Activated CD8-positive, alpha-beta T cell treated with anti-CD3 and anti-CD28 coated beads, Interleukin-2, amount 10 ng/mL, durations not matched to agents 7 days and 5 days (primary cell): ENCODE measurements at regions not wholly inside any gene's neighbourhood (a gene's known extent, or its start where the extent isn't known, plus 50 kb on each side); places are given as distances from the start of the nearest gene placed in this dataset.

Experiments
- ATAC-seq: fragments of 150-1000 bp; cut with Tn5 transposase; one replicate; pipeline ENCODE4 v1.10.0; 2021; ENCODE audit warnings: moderate library complexity
- CTCF ChIA-PET: fragments of 350-600 bp; sonication (Branson Sonifier 250); formaldehyde crosslinking; loops from one replicate; lab custom pipeline; 2021; ENCODE audit warnings: antibody characterized with exemption; lab: Charles Lee
- POLR2A ChIA-PET: fragments of 350-600 bp; sonication (Branson Sonifier 250); formaldehyde crosslinking; loops from one replicate; lab custom pipeline; 2021; ENCODE audit warnings: antibody characterized with exemption; lab: Charles Lee
- DNase-seq: peaks from one replicate; pipeline ENCODE4 v3.0.0-alpha.2; 2020
- H3K27ac Mint-ChIP-seq: one replicate; pipeline ENCODE4 v1.8.0; 2021; ENCODE audit warnings: mild to moderate bottlenecking, mixed read lengths
- H3K27me3 Mint-ChIP-seq: one replicate; pipeline ENCODE4 v1.8.0; 2021; ENCODE audit warnings: low read depth, mixed read lengths
- H3K36me3 Mint-ChIP-seq: one replicate; pipeline ENCODE4 v1.8.0; 2021; ENCODE audit warnings: low read depth, mixed read lengths
- H3K4me1 Mint-ChIP-seq: one replicate; pipeline ENCODE4 v1.8.0; 2021; ENCODE audit warnings: low read depth, mixed read lengths
- H3K4me3 Mint-ChIP-seq: one replicate; pipeline ENCODE4 v1.8.0; 2021; ENCODE audit warnings: mild to moderate bottlenecking, mixed read lengths
- H3K9me3 Mint-ChIP-seq: one replicate; pipeline ENCODE4 v1.8.0; 2022; ENCODE audit warnings: mixed read lengths; ENCODE audit not compliant: insufficient read depth

DNA sequence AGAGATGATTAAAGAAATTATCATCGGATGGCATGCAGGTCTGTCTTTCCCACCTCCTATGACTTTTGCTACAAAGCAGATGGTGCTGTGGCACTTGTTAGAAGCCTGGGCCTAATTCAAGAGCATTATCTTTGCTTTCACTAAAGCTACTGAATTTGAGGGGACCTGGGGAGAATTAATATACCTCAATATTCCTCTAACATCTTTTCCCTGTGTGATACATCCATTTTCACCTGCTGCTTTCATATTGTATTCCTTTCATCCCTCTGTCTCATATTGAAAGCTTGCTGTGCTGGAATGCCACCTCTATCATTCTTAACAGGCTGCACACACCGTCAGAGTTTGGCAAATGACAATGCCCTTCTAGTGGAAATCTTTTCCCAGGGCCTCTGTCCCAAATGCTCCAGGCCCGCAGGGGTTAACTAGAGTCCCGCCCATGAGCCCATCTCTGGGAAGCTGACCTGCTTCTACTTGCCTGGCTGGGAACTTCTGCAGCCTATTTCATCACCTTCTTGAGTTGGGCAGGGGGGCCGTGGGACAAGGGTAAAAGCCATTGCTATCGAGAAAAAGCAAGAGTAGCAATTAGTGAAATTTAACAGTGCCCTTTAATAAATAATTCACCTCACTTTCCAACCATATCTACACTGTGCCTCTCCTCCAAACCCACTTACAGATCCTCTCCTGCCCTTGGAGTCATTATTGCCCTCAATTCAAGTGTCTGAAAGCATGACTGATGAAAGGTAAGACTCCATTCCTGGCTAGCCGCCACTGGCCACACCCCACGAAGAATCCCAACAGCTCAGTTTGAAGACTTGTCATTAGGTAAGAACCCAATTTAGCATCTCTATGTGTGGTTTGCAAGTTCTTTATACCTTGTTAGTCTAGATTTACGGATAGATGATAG, 126.7 kb upstream of the BTG1 start:
- no peaks in the 10 kb centered on the region for H3K36me3 Mint-ChIP-seq

DNA sequence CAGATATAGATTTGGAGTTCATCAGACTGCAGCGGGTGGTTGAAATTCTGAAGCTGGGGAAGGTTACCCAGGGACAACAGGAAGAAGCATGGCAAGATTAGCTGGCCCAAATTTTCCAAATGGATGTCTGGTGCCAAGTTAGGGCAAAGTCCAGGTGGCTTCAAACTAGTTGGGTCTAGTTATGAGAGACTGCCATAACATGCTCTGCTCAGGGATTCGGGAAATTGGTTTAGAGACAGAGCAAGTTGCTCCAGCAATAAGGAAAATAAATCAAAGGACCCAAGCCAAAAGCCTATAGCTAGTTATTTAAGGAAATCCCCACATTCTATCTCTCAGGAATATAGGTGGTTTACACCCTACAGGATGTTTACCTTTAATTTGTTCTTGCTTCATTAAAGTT, 125.7 kb upstream of the BTG1 start:
- DNase-seq (no peak), ATAC-seq (no peak)
- no peaks in the 10 kb centered on the region for H3K4me1 Mint-ChIP-seq
- no peaks in the 10 kb centered on the region for H3K9me3 Mint-ChIP-seq
- H3K36me3 Mint-ChIP-seq: no peaks in the 10 kb centered on the region
- H3K4me3 Mint-ChIP-seq: no peak overlapping the region
- ChIA-PET CTCF (interaction anchor here (0.9 to 1.1 kb wide), 2 partner anchors 38 to 890 kb away, joined by 3 to 4 read pairs; no protein-coding TSS in a partner anchor), POLR2A (interaction anchor here (0.6 kb wide), 1 partner anchor 134 kb away, joined by 3 read pairs; no protein-coding TSS in a partner anchor)
- H3K27ac Mint-ChIP-seq: no peak overlapping the region
- no peaks in the 10 kb centered on the region for H3K27me3 Mint-ChIP-seq

More for the DNA sequence above, 126.7 kb upstream of the BTG1 start:
- Mint-ChIP-seq H3K4me3 (no peak overlapping the region), H3K9me3 (no peaks in the 10 kb centered on the region), H3K4me1 (no peaks in the 10 kb centered on the region), H3K27ac (no peak overlapping the region), H3K27me3 (no peaks in the 10 kb centered on the region)
- CTCF ChIA-PET: interaction anchor here (0.9 kb wide), 1 partner anchor 39 kb away, joined by 4 read pairs; no protein-coding TSS in a partner anchor
- POLR2A ChIA-PET: no interaction called here
- DNase-seq (no peak), ATAC-seq (no peak)

DNA sequence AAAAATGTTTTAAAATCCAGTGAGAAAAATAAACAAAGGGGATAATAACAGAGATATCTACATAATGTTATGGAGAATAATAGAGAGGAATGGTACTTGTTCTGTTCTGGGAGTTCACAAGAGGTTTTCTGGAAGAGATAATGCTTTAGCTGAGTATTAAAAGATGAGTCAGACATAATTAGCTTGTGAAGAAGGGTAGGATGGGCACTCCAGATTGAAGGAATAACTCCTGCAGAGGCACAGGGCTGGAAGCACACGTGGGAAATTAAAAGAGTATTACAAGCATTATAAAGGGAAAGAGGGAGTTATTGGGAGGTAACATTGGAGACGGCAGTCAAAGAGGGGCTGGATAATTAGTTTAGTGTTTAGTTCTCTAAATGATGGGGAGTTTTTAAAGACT, 124.9 kb upstream of the BTG1 start:
- POLR2A ChIA-PET: interaction anchor here (0.6 kb wide), 1 partner anchor 693 kb away, joined by 4 read pairs; no protein-coding TSS in a partner anchor
- Mint-ChIP-seq H3K36me3 (no peaks in the 10 kb centered on the region), H3K27ac (no peak overlapping the region), H3K4me1 (no peaks in the 10 kb centered on the region), H3K4me3 (no peak overlapping the region), H3K9me3 (no peaks in the 10 kb centered on the region), H3K27me3 (no peaks in the 10 kb centered on the region)
- DNase-seq (no peak), ATAC-seq (no peak)
- CTCF ChIA-PET: interaction anchor here (1.1 kb wide), 1 partner anchor 889 kb away, joined by 3 read pairs; no protein-coding TSS in a partner anchor

DNA sequence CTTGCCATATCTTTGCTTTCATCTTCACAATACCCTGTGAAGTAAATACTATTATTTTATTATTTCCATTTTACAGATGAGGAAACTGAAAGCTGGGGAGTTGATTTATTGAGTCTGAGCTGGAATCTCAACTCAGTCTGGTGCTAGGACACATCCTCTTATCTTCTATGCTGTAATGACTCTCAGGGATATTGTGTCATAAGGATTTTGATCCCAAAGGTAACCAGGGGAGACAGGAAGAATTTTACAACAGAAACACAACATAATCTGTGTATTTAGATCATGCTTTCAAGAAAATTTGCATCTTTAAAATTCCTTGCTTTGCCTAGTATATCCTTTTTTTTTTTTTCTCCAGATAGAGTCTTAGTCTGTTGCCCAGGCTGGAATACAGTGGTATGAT, 123.3 kb upstream of the BTG1 start:
- ATAC-seq (no peak), DNase-seq (no peak)
- ChIA-PET CTCF (no interaction called here), POLR2A (no interaction called here)
- H3K4me3 Mint-ChIP-seq: no peak overlapping the region
- H3K27ac Mint-ChIP-seq: no peak overlapping the region
- H3K27me3 Mint-ChIP-seq: no peaks in the 10 kb centered on the region
- no peaks in the 10 kb centered on the region for H3K9me3 Mint-ChIP-seq
- no peaks in the 10 kb centered on the region for H3K4me1 Mint-ChIP-seq
- no peaks in the 10 kb centered on the region for H3K36me3 Mint-ChIP-seq

DNA sequence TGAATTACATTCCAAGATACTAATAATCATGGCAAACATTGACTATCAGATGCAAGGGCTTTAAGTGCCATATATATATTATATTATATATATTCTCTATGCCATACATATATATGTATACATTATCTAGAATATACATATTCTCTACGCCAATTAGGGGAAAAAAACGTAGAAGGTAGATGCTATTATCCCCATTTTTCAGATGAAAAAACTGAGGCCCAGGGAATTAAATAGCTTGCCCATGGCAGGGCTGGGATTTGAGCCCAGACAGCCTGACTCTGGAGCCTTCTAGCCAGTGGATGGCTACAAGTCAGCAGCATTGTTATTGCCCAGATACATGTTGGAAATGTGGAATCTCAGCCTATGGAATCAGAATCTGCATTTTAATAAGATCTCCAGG, 116.0 kb upstream of the BTG1 start:
- ChIA-PET CTCF (no interaction called here), POLR2A (interaction anchor here (0.6 kb wide), 1 partner anchor 515 kb away, joined by 4 read pairs; no protein-coding TSS in a partner anchor)
- Mint-ChIP-seq H3K27ac (no peak overlapping the region), H3K27me3 (no peaks in the 10 kb centered on the region), H3K36me3 (peaks cover 3% of the 10 kb centered on the region), H3K4me3 (no peak overlapping the region), H3K9me3 (peaks cover 4% of the 10 kb centered on the region), H3K4me1 (peaks cover 7% of the 10 kb centered on the region)
- ATAC-seq: no peak
- DNase-seq: no peak

DNA sequence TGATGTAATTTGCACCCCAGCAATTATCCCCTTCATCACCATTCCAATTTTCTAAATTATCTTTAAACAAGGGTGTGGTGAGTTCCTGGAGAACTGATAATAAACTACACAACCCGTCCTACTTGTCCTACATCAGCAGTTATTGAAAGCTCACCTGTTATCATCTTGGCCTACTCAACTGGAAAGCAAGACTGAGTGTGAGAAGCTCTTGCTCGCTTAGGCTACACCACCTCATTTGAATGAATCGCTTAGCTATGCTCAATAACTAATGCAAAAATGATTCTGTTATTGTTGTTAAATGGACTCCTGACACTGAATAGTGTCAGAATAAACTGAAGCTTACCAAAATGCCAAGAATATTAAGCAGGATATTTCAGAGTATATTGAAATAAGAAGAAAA, 115.4 kb upstream of the BTG1 start:
- Mint-ChIP-seq H3K27me3 (no peaks in the 10 kb centered on the region), H3K27ac (no peak overlapping the region), H3K9me3 (peaks cover 4% of the 10 kb centered on the region), H3K4me1 (peaks cover 7% of the 10 kb centered on the region), H3K4me3 (no peak overlapping the region), H3K36me3 (peaks cover 3% of the 10 kb centered on the region)
- POLR2A ChIA-PET: no interaction called here
- CTCF ChIA-PET: no interaction called here
- DNase-seq (no peak), ATAC-seq (no peak)

DNA sequence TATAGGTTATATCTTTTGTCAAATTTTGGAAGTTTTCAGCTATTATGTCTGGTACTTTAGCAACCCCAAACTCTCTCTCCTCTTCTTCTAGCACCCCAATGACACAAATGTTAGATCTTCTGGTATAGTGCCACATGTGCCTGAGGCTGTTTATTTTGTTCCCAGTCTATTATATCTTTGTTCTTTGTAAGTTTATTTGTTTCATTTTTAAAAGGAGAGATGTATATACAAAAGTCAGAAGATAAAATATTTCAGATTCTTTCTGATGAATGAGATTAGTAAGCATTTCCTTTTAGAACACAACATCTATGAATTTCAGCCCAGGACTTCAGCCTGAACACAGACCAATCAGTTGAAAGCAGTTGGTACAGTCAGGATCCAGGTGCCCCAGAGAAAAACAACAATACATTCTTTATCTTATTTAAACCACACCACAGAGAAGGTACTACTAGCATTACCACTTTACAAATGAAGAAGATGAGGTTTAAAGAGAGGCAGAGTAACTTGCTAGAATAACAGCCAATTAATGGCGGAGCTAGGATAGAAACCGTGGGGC, 114.1 kb upstream of the BTG1 start:
- peaks cover 4% of the 10 kb centered on the region for H3K9me3 Mint-ChIP-seq
- ATAC-seq: no peak

DNA sequence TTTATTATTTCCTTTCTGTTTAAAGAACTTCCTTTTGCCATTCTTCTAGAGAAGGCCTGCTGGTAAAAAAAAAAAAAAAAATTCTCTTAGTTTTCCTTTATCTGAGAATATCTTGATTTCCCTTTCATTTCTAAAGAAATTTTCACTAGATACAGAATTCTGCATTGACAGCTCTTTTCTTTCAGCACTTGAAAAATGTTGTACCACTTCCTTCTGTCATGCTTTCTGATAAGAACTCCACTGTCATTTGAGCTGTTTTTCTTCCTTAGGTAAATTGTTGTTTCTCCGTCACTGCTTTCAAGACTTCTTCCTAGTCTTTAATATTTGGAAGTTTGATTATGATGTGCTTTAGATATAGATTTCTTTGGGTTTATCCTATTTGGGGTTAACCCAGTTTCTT, 113.6 kb upstream of the BTG1 start:
- Mint-ChIP-seq H3K36me3 (peaks cover 4% of the 10 kb centered on the region), H3K27ac (no peak overlapping the region), H3K9me3 (peaks cover 4% of the 10 kb centered on the region), H3K27me3 (no peaks in the 10 kb centered on the region), H3K4me1 (peaks cover 7% of the 10 kb centered on the region), H3K4me3 (no peak overlapping the region)
- ATAC-seq (no peak), DNase-seq (no peak)
- ChIA-PET POLR2A (no interaction called here), CTCF (interaction anchor here (0.9 kb wide), 1 partner anchor 149 kb away, joined by 3 read pairs; no protein-coding TSS in a partner anchor)

More for the DNA sequence above, 114.1 kb upstream of the BTG1 start:
- peaks cover 7% of the 10 kb centered on the region for H3K4me1 Mint-ChIP-seq
- peaks cover 3% of the 10 kb centered on the region for H3K36me3 Mint-ChIP-seq
- H3K27me3 Mint-ChIP-seq: no peaks in the 10 kb centered on the region
- no peak overlapping the region for H3K4me3 Mint-ChIP-seq
- DNase-seq: no peak
- POLR2A ChIA-PET: no interaction called here
- no peak overlapping the region for H3K27ac Mint-ChIP-seq
- CTCF ChIA-PET: interaction anchor here (0.8 to 0.9 kb wide), 2 partner anchors 17 to 148 kb away, joined by 3 read pairs; no protein-coding TSS in a partner anchor

DNA sequence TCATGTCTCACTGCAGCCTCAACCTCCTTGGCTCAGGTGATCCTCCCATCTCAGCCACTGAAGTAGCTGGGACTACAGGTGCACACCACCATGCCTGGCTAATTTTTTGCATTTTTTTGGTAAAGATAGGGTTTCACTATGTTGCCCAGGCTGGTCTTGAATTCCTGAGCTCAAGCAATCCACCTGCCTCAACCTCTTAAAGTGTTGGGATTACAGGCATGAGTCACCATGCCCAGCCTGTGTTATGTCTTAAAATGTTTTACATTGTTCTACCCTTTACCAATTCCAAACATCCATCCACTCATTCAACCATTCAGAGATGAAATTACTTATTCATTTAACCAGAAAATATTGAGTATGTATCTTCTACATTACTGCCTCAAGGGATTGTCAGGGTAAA, 111.6 kb upstream of the BTG1 start:
- no peak for ATAC-seq
- no peak overlapping the region for H3K4me3 Mint-ChIP-seq
- CTCF ChIA-PET: interaction anchor here (2.1 kb wide), 1 partner anchor 13 kb away, joined by 7 read pairs; no protein-coding TSS in a partner anchor
- H3K27ac Mint-ChIP-seq: no peak overlapping the region
- H3K9me3 Mint-ChIP-seq: peaks cover 4% of the 10 kb centered on the region
- no peaks in the 10 kb centered on the region for H3K27me3 Mint-ChIP-seq
- H3K36me3 Mint-ChIP-seq: peaks cover 4% of the 10 kb centered on the region
- no peak for DNase-seq
- H3K4me1 Mint-ChIP-seq: peaks cover 7% of the 10 kb centered on the region
- POLR2A ChIA-PET: no interaction called here

DNA sequence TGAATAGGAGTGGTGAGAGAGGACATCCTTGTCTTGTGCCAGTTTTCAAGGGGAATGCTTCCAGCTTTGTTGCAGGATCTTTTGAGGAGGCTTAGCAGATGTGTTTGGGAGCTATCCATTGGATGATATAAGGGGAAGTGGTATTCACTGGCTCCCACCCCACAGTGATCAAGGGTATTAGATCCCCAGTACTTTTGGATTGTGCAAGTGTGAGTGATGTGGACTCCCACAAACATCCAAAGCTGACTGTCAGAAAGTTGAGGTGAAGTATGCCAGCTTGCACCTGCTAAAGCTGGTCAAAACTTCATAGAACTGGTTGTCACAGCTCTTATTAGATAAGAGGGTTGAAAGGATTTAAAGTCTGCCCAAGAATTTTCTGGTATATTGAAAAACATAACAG, 110.1 kb upstream of the BTG1 start:
- H3K4me3 Mint-ChIP-seq: no peak overlapping the region
- H3K4me1 Mint-ChIP-seq: peaks cover 7% of the 10 kb centered on the region
- H3K27ac Mint-ChIP-seq: no peak overlapping the region
- CTCF ChIA-PET: interaction anchor here (2.1 kb wide), 1 partner anchor 11 kb away, joined by 7 read pairs; no protein-coding TSS in a partner anchor
- peaks cover 4% of the 10 kb centered on the region for H3K9me3 Mint-ChIP-seq
- POLR2A ChIA-PET: interaction anchor here (0.8 kb wide), 1 partner anchor 48 kb away, joined by 3 read pairs; no protein-coding TSS in a partner anchor
- ATAC-seq (no peak), DNase-seq (no peak)
- no peaks in the 10 kb centered on the region for H3K27me3 Mint-ChIP-seq
- peaks cover 4% of the 10 kb centered on the region for H3K36me3 Mint-ChIP-seq

DNA sequence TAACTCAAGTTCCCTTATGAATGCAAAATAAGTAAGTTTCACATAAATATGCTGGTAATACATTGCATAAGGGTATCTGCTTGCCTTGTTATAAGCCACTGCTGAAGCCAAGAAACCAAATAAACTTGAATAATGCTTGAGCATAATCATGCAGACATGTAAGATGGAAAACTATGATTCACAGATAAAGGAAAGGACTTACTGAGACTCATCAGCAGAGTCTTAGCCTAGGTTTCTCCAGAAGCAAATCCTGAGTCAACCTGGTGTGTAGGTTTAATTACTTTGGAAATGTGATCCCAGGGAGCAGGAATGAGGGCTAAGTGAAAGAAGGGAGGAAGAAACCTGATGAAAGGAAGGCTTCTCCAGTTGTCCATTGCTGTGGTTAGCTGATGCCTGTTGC, 107.7 kb upstream of the BTG1 start:
- peaks cover 1% of the 10 kb centered on the region for H3K36me3 Mint-ChIP-seq

DNA sequence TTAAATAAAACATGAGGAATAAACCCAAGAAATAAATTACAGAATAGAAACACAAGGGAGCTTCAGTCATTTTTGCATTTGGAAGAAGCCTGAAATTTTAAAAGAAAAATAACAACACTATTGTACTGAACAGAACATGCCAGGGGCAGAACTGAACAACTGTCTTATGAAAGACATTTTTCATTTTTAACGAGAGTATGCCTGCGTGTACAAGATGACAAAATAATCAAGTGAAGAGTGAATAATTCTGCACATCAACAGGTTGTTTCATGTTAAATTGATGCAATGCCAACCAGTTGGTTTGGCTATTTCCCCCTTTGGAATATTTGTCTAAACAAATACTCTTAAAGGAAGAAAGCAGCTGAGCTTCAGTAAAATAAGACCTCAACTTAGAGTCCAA, 103.3 kb upstream of the BTG1 start:
- Mint-ChIP-seq H3K4me1 (no peaks in the 10 kb centered on the region), H3K4me3 (no peak overlapping the region), H3K27ac (no peak overlapping the region), H3K27me3 (no peaks in the 10 kb centered on the region), H3K36me3 (no peaks in the 10 kb centered on the region), H3K9me3 (no peaks in the 10 kb centered on the region)
- no peak for ATAC-seq
- ChIA-PET CTCF (interaction anchor here (1.2 kb wide), 1 partner anchor 10 kb away, joined by 3 read pairs; no protein-coding TSS in a partner anchor), POLR2A (no interaction called here)
- DNase-seq: no peak

More for the DNA sequence above, 107.7 kb upstream of the BTG1 start:
- CTCF ChIA-PET: no interaction called here
- H3K9me3 Mint-ChIP-seq: peaks cover 4% of the 10 kb centered on the region
- H3K27me3 Mint-ChIP-seq: no peaks in the 10 kb centered on the region
- no peak for ATAC-seq
- POLR2A ChIA-PET: no interaction called here
- H3K27ac Mint-ChIP-seq: no peak overlapping the region
- no peak for DNase-seq
- no peak overlapping the region for H3K4me3 Mint-ChIP-seq
- no peaks in the 10 kb centered on the region for H3K4me1 Mint-ChIP-seq
